K562 (cell line): ENCODE measurements at regions not wholly inside any gene's neighbourhood (a gene's known extent, or its start where the extent isn't known, plus 50 kb on each side); places are given as distances from the start of the nearest gene placed in this dataset.

Source experiments
- CTBP1 ChIP-seq: fragments of 450-650 bp; IDR thresholded peaks from 2 replicates; pipeline ENCODE4 v1.6.1; 2016; ENCODE audit warnings: borderline replicate concordance
- IFI16 ChIP-seq: fragments of 250-450 bp; sonication (Bioruptor Pico); IDR thresholded peaks from 2 replicates; pipeline ENCODE4 v2.1.2; 2022; ENCODE audit warnings: mild to moderate bottlenecking, inconsistent platforms
- KDM4B ChIP-seq, 2 experiments: fragments of 450-650 bp in 1 of 2; sonication (generic) in 1 of 2; IDR thresholded peaks; 2 replicates each; pipeline ENCODE4 v1.6.1; 2016 to 2017; ENCODE audit warnings: borderline replicate concordance in 2 of 2, antibody characterized with exemption in 1 of 2, low read depth in 1 of 2, mild to moderate bottlenecking in 1 of 2
- MAFF ChIP-seq: IDR thresholded peaks from 2 replicates; pipeline ENCODE4 v1.6.1; 2012; ENCODE audit warnings: low read length, improper control_type of control experiment
- NR2C1 ChIP-seq, 2 experiments: fragments of 450-650 bp; IDR thresholded peaks; 2 replicates each; pipeline ENCODE4 v1.6.1; 2017; ENCODE audit warnings: mild to moderate bottlenecking in 2 of 2, antibody characterized with exemption in 1 of 2, inconsistent platforms in 1 of 2, missing compliant biosample characterization in 1 of 2, missing genetic modification characterization in 1 of 2
- PRMT5 ChIP-seq: sonication (generic); formaldehyde crosslinking; IDR thresholded peaks from 2 replicates; pipeline ENCODE4 v1.5.0; 2020; ENCODE audit warnings: missing genetic modification reagents
- RBBP5 ChIP-seq: fragments of 200-600 bp; sonication (generic); IDR thresholded peaks from 2 replicates; pipeline ENCODE4 v1.6.1; 2012; ENCODE audit warnings: borderline replicate concordance, mild to moderate bottlenecking, low read length, control low read depth, inconsistent platforms; ENCODE audit not compliant: insufficient read depth, poor library complexity, severe bottlenecking
- TF ChIP-seq, protein P1 (sequence below): sonication (generic); formaldehyde crosslinking; IDR thresholded peaks from 2 replicates; pipeline ENCODE4 v1.8.1; 2023; ENCODE audit warnings: missing genetic modification reagents, mild to moderate bottlenecking, borderline replicate concordance
- TF ChIP-seq, protein P2 (sequence below): sonication (generic); IDR thresholded peaks from 2 replicates; pipeline ENCODE4 v1.6.1; 2016

DNA sequence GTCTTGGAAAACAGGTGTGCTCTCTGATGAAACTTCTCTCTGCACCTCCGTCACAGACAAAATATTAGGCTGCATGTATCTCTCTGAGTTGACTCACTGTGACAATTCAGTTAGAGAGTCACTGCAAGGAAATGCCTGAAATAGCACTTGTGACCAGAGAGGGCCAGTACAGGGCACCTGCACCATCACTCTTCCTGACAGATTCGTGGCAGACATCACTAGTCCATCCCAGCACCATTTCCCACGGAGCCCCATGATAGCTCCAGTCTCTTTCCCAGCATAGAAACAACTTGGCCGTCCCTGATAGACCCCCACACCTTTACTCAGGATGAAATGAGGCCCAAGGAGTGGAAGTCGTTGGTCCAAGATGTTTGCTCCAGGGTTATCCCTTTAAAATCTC is 73.3 kb upstream of the ISX start (continued):
- TF ChIP-seq, protein P1, sequence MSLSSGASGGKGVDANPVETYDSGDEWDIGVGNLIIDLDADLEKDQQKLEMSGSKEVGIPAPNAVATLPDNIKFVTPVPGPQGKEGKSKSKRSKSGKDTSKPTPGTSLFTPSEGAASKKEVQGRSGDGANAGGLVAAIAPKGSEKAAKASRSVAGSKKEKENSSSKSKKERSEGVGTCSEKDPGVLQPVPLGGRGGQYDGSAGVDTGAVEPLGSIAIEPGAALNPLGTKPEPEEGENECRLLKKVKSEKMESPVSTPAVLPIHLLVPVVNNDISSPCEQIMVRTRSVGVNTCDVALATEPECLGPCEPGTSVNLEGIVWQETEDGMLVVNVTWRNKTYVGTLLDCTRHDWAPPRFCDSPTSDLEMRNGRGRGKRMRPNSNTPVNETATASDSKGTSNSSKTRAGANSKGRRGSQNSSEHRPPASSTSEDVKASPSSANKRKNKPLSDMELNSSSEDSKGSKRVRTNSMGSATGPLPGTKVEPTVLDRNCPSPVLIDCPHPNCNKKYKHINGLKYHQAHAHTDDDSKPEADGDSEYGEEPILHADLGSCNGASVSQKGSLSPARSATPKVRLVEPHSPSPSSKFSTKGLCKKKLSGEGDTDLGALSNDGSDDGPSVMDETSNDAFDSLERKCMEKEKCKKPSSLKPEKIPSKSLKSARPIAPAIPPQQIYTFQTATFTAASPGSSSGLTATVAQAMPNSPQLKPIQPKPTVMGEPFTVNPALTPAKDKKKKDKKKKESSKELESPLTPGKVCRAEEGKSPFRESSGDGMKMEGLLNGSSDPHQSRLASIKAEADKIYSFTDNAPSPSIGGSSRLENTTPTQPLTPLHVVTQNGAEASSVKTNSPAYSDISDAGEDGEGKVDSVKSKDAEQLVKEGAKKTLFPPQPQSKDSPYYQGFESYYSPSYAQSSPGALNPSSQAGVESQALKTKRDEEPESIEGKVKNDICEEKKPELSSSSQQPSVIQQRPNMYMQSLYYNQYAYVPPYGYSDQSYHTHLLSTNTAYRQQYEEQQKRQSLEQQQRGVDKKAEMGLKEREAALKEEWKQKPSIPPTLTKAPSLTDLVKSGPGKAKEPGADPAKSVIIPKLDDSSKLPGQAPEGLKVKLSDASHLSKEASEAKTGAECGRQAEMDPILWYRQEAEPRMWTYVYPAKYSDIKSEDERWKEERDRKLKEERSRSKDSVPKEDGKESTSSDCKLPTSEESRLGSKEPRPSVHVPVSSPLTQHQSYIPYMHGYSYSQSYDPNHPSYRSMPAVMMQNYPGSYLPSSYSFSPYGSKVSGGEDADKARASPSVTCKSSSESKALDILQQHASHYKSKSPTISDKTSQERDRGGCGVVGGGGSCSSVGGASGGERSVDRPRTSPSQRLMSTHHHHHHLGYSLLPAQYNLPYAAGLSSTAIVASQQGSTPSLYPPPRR, result no peak
- TF ChIP-seq MAFF (no peak), KDM4B (IDR thresholded peaks at IDR 0.05; ENCODE audit: borderline replicate concordance in 2 of 2, low read depth in 1 of 2) (no peak), NR2C1 (IDR thresholded peaks at IDR 0.05) (no peak), NR2C1 (tag; IDR thresholded peaks at IDR 0.05) (no peak), PRMT5 (CRISPR knock-in tag) (no peak), RBBP5 (no peak), IFI16 (no peak), CTBP1 (no peak)
- TF ChIP-seq, protein P2, sequence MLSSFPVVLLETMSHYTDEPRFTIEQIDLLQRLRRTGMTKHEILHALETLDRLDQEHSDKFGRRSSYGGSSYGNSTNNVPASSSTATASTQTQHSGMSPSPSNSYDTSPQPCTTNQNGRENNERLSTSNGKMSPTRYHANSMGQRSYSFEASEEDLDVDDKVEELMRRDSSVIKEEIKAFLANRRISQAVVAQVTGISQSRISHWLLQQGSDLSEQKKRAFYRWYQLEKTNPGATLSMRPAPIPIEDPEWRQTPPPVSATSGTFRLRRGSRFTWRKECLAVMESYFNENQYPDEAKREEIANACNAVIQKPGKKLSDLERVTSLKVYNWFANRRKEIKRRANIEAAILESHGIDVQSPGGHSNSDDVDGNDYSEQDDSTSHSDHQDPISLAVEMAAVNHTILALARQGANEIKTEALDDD, result no peak
